Heart left ventricle (tissue), 13 donors: ENCODE measurements at regions not wholly inside any gene's neighbourhood (a gene's known extent, or its start where the extent isn't known, plus 50 kb on each side); places are given as distances from the start of the nearest gene placed in this dataset.

Experiments
- CTCF ChIP-seq, 12 donors: fragments of 200-600 bp; sonication (generic) in 4 of 12; IDR thresholded peaks; one replicate each; pipeline versions ENCODE4 v1.5.0 to v1.8.0; 2018 to 2022; ENCODE audit warnings: antibody characterized with exemption in 12 of 12, mild to moderate bottlenecking in 5 of 12
- POLR2A ChIP-seq, 2 donors: fragments of 450-650 bp; IDR thresholded peaks; one replicate each; pipeline ENCODE4 v1.6.1; 2017; ENCODE audit warnings: antibody characterized with exemption in 2 of 2, mild to moderate bottlenecking in 2 of 2, moderate library complexity in 2 of 2
- donor health status: ischemic (EF 13 %, LVEDD 7.1; RV severe dilation, severe dysfunction).
- donor health status: DM: no; HTN: yes; CAD: no.
- donor health status: DM: no; HTN: no; CAD: no.
- donor health status: ischemic (EF 25% LVEDD 6.9; RV normal size, moderate dysfunction).
- donor health status: ischemic (EF 25% LVEDD 5.7; RV mildly dilated, moderate dysfunction).
- donor health status: ischemic (EF 35%, LVEDD 5.7; RV mildly dilated, moderate dysfunction).
- donor health status: nonischemic (EF 11% LVEDD 7.7; RV severe dilation, severe dysfunction).
- donor health status: DM: yes; HTN: yes; CAD: no.
- donor health status: PGD.
- donor health status: ischemic (EF 29% LVEDD 5.4; RV normal size, mild dysfunction).
- donor health status: nonischemic (EF 23%, LVEDD 6.1; RV moderate dilation, normal function).

DNA sequence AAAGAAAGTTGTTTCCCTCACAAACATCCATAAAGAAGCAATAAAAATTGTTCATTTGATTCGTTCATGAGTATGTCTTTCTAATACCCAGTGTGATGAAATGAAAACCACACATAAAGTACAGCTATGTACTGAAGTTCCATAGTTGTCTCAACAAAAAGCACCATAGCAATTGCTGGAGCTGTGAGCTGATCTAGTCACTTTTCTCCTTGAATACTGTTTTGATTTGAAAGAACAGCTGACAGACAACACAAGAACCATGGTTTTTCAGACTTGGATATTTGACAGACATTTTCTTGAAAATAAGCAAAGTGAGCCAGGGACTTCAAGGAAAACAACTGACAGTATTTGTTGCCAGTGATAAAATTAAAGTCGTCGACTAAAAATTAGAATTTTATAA lies 237.1 kb upstream of the PLD5 start:
- TF ChIP-seq CTCF (IDR thresholded peaks at IDR 0.05) (no peak), POLR2A (IDR thresholded peaks at IDR 0.05) (no peak)
